ENCODE measurements at regions not wholly inside any gene's neighbourhood (a gene's known extent, or its start where the extent isn't known, plus 50 kb on each side); places are given as distances from the start of the nearest gene placed in this dataset.

DNA sequence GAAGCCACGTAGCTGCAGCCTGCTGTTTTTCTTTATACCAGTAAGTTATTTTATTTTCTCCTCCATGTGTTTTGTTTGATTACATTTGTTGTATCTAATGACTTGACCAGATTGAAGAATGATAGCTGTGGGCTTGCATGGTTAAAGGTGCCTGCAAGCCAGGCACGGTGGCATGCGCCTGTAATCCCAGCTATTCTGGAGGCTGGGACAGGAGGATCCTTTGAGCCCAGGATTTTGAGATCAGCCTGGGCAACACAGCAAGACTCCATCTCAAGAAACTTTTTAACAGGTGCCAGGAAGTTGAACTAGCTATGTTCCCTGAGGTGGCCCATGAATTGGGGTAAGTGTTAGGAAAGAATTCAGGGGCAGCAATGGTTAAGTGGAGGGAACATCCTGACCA is 179.4 kb downstream of the IRS1 start:
- no peak overlapping the region for H3K27ac Mint-ChIP-seq
- H3K4me3 Mint-ChIP-seq = no peak overlapping the region
- no peaks in the 10 kb centered on the region for H3K9me3 ChIP-seq (ENCODE audit: control insufficient read depth in 1 of 2, insufficient read depth in 1 of 2, low read length in 2 of 2)
- H3K4me1 Mint-ChIP-seq (ENCODE audit: low read depth) = no peaks in the 10 kb centered on the region
- H3K4me1 ChIP-seq (ENCODE audit: insufficient read depth, low read length) = no peaks in the 10 kb centered on the region
- no peak for DNase-seq
- ChIA-PET CTCF (no interaction called here), POLR2A (no interaction called here)
- H3K4me3 ChIP-seq (ENCODE audit: low read length) = no peak overlapping the region
- no peaks in the 10 kb centered on the region for H3K36me3 Mint-ChIP-seq (ENCODE audit: low read depth)
- intact Hi-C loops (cut with DNase I, micrococcal nuclease) = no loop called here
- H3K36me3 ChIP-seq (ENCODE audit: insufficient read depth, low read length) = no peaks in the 10 kb centered on the region
- peaks cover 0 to 3% of the 10 kb centered on the region in 2 experiments for H3K27me3 ChIP-seq (ENCODE audit: control insufficient read depth in 1 of 2, insufficient read depth in 2 of 2, low read length in 2 of 2)
- TF ChIP-seq, protein P1, sequence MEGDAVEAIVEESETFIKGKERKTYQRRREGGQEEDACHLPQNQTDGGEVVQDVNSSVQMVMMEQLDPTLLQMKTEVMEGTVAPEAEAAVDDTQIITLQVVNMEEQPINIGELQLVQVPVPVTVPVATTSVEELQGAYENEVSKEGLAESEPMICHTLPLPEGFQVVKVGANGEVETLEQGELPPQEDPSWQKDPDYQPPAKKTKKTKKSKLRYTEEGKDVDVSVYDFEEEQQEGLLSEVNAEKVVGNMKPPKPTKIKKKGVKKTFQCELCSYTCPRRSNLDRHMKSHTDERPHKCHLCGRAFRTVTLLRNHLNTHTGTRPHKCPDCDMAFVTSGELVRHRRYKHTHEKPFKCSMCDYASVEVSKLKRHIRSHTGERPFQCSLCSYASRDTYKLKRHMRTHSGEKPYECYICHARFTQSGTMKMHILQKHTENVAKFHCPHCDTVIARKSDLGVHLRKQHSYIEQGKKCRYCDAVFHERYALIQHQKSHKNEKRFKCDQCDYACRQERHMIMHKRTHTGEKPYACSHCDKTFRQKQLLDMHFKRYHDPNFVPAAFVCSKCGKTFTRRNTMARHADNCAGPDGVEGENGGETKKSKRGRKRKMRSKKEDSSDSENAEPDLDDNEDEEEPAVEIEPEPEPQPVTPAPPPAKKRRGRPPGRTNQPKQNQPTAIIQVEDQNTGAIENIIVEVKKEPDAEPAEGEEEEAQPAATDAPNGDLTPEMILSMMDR (IDR thresholded peaks at IDR 0.05) = no peak
- no peaks in the 10 kb centered on the region for H3K9me3 Mint-ChIP-seq
- H3K27me3 Mint-ChIP-seq = peaks cover 11% of the 10 kb centered on the region
- H3K27ac ChIP-seq (ENCODE audit: low read depth in 1 of 2, low read length in 2 of 2) = no peak overlapping the region
- no peak for ATAC-seq (ENCODE audit: poor library complexity)

DNA sequence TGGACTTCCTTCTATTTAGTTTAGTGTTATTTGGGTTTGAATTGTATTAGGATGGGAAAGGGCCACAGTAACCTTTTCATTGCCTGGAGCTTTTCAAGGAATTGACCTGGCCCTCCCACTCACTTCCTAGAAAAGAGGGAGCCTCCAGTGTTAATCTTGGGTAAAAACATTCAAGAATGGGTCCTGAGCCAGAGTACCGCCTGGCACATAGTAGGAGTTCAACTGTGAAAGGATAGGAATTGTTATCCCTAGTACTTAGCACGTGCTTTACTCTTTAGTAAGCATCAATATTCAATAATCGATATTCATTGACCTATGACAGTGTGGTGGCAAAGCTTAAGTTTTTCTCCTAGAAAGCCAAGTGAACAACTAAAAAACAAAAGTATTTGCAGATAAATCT is 179.9 kb downstream of the IRS1 start:
- H3K9me3 ChIP-seq (ENCODE audit: control insufficient read depth in 1 of 2, insufficient read depth in 1 of 2, low read length in 2 of 2) = no peaks in the 10 kb centered on the region
- intact Hi-C loops (cut with DNase I, micrococcal nuclease) = no loop called here
- Mint-ChIP-seq H3K4me3 (no peak overlapping the region), H3K27me3 (peaks cover 11% of the 10 kb centered on the region), H3K36me3 (ENCODE audit: low read depth) (no peaks in the 10 kb centered on the region), H3K4me1 (ENCODE audit: low read depth) (no peaks in the 10 kb centered on the region), H3K27ac (no peak overlapping the region), H3K9me3 (no peaks in the 10 kb centered on the region)
- TF ChIP-seq, protein P1 (IDR thresholded peaks at IDR 0.05) = no peak
- no peak overlapping the region for H3K4me3 ChIP-seq (ENCODE audit: low read length)
- POLR2A ChIA-PET = no interaction called here
- ATAC-seq (ENCODE audit: poor library complexity) (no peak), DNase-seq (no peak)
- CTCF ChIA-PET = no interaction called here
- H3K36me3 ChIP-seq (ENCODE audit: insufficient read depth, low read length) = no peaks in the 10 kb centered on the region
- H3K4me1 ChIP-seq (ENCODE audit: insufficient read depth, low read length) = no peaks in the 10 kb centered on the region
- no peak overlapping the region for H3K27ac ChIP-seq (ENCODE audit: low read depth in 1 of 2, low read length in 2 of 2)
- H3K27me3 ChIP-seq (ENCODE audit: control insufficient read depth in 1 of 2, insufficient read depth in 2 of 2, low read length in 2 of 2) = peaks cover 0 to 3% of the 10 kb centered on the region in 2 experiments

DNA sequence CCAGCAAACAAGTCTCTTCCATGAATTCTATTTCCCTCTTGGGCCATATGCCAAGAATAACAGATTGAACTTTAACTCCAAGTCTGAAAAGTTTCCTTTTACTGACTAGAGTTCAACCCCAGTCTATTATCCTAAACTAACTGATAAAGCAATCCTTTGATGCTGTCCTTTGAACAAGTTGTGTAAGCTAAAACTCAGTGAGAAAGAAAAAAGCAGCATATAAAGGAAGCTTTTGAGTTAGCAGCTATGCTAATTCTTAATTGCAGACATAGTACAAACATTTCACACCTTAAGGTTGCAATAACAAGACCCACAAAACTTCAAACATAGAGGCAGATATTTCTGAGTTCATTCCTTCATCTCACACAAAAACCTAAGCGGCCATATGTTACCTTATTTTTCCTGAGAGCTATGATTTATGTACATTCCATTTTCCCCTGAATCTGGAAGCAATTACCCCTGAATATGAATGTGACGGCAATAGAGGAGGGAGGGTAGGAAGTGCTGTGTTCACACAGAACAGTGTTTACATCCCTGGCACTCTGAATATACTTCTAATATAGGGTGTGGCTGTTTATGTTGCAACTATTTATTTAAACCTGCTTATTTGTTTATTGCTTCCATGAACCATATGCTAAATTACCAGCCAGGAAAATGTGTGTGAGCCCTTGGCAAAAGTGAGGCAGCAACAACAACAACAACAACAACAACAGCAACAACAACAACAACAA is 180.6 kb downstream of the IRS1 start:
- CTCF ChIA-PET = no interaction called here
- Mint-ChIP-seq H3K27ac (no peak overlapping the region), H3K4me3 (no peak overlapping the region), H3K27me3 (peaks cover 11% of the 10 kb centered on the region), H3K4me1 (ENCODE audit: low read depth) (no peaks in the 10 kb centered on the region), H3K36me3 (ENCODE audit: low read depth) (no peaks in the 10 kb centered on the region), H3K9me3 (no peaks in the 10 kb centered on the region)
- TF ChIP-seq, protein P1 (IDR thresholded peaks at IDR 0.05) = no peak
- Histone ChIP-seq H3K4me3 (ENCODE audit: low read length) (no peak overlapping the region), H3K4me1 (ENCODE audit: insufficient read depth, low read length) (no peaks in the 10 kb centered on the region), H3K36me3 (ENCODE audit: insufficient read depth, low read length) (no peaks in the 10 kb centered on the region), H3K9me3 (ENCODE audit: control insufficient read depth in 1 of 2, insufficient read depth in 1 of 2, low read length in 2 of 2) (no peaks in the 10 kb centered on the region), H3K27ac (ENCODE audit: low read depth in 1 of 2, low read length in 2 of 2) (no peak overlapping the region), H3K27me3 (ENCODE audit: control insufficient read depth in 1 of 2, insufficient read depth in 2 of 2, low read length in 2 of 2) (peaks cover 0 to 3% of the 10 kb centered on the region in 2 experiments)
- intact Hi-C loops (cut with DNase I, micrococcal nuclease) = no loop called here
- POLR2A ChIA-PET = no interaction called here
- no peak for ATAC-seq (ENCODE audit: poor library complexity)
- DNase-seq = no peak
